ENCODE measurements at regions not wholly inside any gene's neighbourhood (a gene's known extent, or its start where the extent isn't known, plus 50 kb on each side); places are given as distances from the start of the nearest gene placed in this dataset.

- Histone ChIP-seq H3K27me3 (ENCODE audit: control insufficient read depth, insufficient read depth, low read length) (peaks cover 2% of the 10 kb centered on the region; the same call in 1 of the 2 replicates), H2AK5ac (ENCODE audit: low read depth, low read length) (no peak overlapping the region), H3K9me1 (ENCODE audit: insufficient read depth, low read length) (no peaks in the 10 kb centered on the region; the same call in 1 of the 2 replicates), H3K9ac (ENCODE audit: low read depth, low read length) (no peak overlapping the region), H4K5ac (ENCODE audit: low read depth, low read length) (no peak overlapping the region), H3K4ac (ENCODE audit: low read depth, low read length) (no peak overlapping the region), H2BK120ac (ENCODE audit: low read depth, low read length) (no peak overlapping the region), H4K91ac (ENCODE audit: insufficient read depth, low read depth, low read length) (no peak overlapping the region), H3K4me2 (ENCODE audit: low read depth, low read length) (no peak overlapping the region), H3K4me1 (ENCODE audit: control insufficient read depth, insufficient read depth, low read length) (no peaks in the 10 kb centered on the region), H3K36me3 (ENCODE audit: control insufficient read depth, insufficient read depth, low read length) (no peaks in the 10 kb centered on the region), H3K56ac (ENCODE audit: extremely low read depth, insufficient read depth, low read length) (no peak overlapping the region), H2AFZ (replicated peaks; ENCODE audit: low read length, poor library complexity) (no peak overlapping the region), H4K8ac (ENCODE audit: low read depth in 2 of 2, low read length in 2 of 2) (no peak overlapping the region), H3K9me3 (ENCODE audit: control insufficient read depth, insufficient read depth, low read length) (no peaks in the 10 kb centered on the region), H4K20me1 (ENCODE audit: insufficient read depth, low read length) (no peaks in the 10 kb centered on the region), H3K4me3 (ENCODE audit: insufficient read depth, low read depth, low read length) (no peak overlapping the region), H2BK5ac (ENCODE audit: low read depth, low read length, poor library complexity, severe bottlenecking) (no peak overlapping the region), H3K18ac (ENCODE audit: low read depth, low read length) (no peak overlapping the region), H3K23ac (ENCODE audit: low read depth, low read length) (no peak overlapping the region), H2BK15ac (ENCODE audit: low read depth, low read length) (no peak overlapping the region), H3K79me1 (ENCODE audit: low read depth in 1 of 2, low read length in 2 of 2) (no peaks in the 10 kb centered on the region), H3K27ac (ENCODE audit: insufficient read depth, low read length) (no peak overlapping the region), H2AK9ac (replicated peaks; ENCODE audit: low read depth, low read length, poor library complexity) (no peak overlapping the region), H2BK20ac (ENCODE audit: low read depth, low read length) (no peak overlapping the region), H3K14ac (replicated peaks; ENCODE audit: low read depth, low read length) (no peak overlapping the region)
- ChIA-PET CTCF (interaction anchor here (0.6 to 1.3 kb wide), 2 partner anchors 9 to 91 kb away, joined by 3 to 4 read pairs; no protein-coding TSS in a partner anchor), POLR2A (ENCODE audit: unreplicated experiment) (no interaction called here)
- intact Hi-C loops (cut with micrococcal nuclease) = no loop called here
- WGBS, 2 experiments (ENCODE audit: extremely low coverage in 2 of 2, insufficient read length in 1 of 2) = 50% methylated on average over 2 of the region's 5 CpGs; no CpG with 5 or more reads in 1 of the 2 experiments
- dilution Hi-C loops (cut with HindIII; ENCODE audit: low sequenced_read_pairs, unreplicated experiment) = no loop called here
- no peak for DNase-seq
- in situ Hi-C loops (cut with MboI; ENCODE audit: low sequenced_read_pairs) = no loop called here
- no TSS peak for BruUV-seq (replicated peaks)
- no peak for ATAC-seq (ENCODE audit: low read depth)
- TF ChIP-seq ELK1 (IDR thresholded peaks at IDR 0.05; ENCODE audit: borderline replicate concordance, low read depth, low read length) = no peak
- no peak for TF ChIP-seq RFX5 (IDR thresholded peaks at IDR 0.05; ENCODE audit: low read depth, low read length)
- TF ChIP-seq CHD1 (IDR thresholded peaks at IDR 0.05; ENCODE audit: low read depth, low read length) = no peak
- no peak for TF ChIP-seq MAFK (IDR thresholded peaks at IDR 0.05; ENCODE audit: low read depth, low read length)
- TF ChIP-seq FOS (IDR thresholded peaks at IDR 0.05; ENCODE audit: low read depth, low read length) = no peak
- TF ChIP-seq RAD21 (IDR thresholded peaks at IDR 0.05; ENCODE audit: low read length) = no peak
- no peak for TF ChIP-seq CTCF (conservative IDR thresholded peaks at IDR 0.05; ENCODE audit: low read depth, low read length)
- TF ChIP-seq MXI1 (IDR thresholded peaks at IDR 0.05; ENCODE audit: borderline replicate concordance, low read depth, low read length) = no peak
- no peak for TF ChIP-seq CEBPB (IDR thresholded peaks at IDR 0.05; ENCODE audit: low read depth, low read length)
- TF ChIP-seq MAZ (IDR thresholded peaks at IDR 0.05; ENCODE audit: borderline replicate concordance, low read depth, low read length) = no peak
- no peak for TF ChIP-seq BHLHE40 (IDR thresholded peaks at IDR 0.05; ENCODE audit: low read depth, low read length)
- no peak for TF ChIP-seq USF2 (IDR thresholded peaks at IDR 0.05; ENCODE audit: low read depth, low read length)
- no peak for TF ChIP-seq POLR2A (IDR thresholded peaks at IDR 0.05; ENCODE audit: low read depth, low read length)
- TF ChIP-seq SMC3 (IDR thresholded peaks at IDR 0.05; ENCODE audit: low read depth, low read length) = no peak
- no peak for TF ChIP-seq RCOR1 (IDR thresholded peaks at IDR 0.05; ENCODE audit: insufficient replicate concordance, low read length)
- no peak for TF ChIP-seq NFE2L2 (IDR thresholded peaks at IDR 0.05; ENCODE audit: low read depth, low read length)
Measured at GRCh38 chr2:18062892-18063291, 184.4 kb downstream of the KCNS3 start.

Data from IMR-90 (cell line).